ENCODE measurements at regions not wholly inside any gene's neighbourhood (a gene's known extent, or its start where the extent isn't known, plus 50 kb on each side); places are given as distances from the start of the nearest gene placed in this dataset.

GRCh38 chr7:148950806-148951205 is 66.7 kb upstream of the EZH2 start:
- no peak for DNase-seq (ENCODE audit: low read depth)

DNA sequence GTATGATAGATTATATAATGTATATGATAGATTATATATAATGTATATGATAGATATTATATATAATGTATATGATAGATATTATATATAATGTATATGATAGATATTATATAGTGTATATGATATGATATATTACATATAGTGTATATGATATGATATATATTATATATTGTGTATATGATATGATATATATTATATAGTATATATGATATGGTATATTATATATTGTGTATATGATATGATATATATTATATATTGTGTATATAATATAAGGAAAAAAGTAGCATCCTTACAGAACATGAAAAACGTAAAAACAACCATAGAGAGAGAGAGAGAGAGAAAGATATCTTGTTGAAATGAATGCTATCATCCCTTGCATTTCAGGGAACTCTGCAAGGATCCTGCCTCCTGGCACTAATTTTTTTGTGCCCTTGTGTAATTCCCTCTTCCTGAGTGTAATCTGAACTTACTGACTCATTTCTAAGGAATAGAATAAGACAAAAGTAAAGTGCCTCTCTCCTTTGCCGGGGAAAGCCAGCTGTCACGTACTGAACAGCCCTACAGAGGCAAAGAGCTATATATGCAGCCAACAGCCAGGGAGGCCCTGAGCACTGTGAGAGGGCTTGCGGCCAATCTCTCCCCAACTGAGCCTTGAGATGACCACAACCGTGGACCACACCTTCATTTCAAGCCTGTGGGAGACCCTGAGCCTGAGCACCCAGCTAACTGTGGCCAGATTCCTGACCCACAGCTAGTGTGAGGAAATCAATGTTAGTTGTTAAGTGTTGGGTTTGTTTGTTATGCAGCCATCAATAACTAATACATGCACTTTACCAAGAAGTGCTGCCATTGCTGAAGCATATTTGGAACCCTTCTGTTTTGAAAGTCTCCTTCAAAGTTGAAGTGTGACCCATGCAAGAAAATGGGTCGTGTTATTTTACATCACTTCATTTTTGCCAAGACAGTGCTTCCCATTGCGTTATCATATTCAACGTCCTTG is 61.1 kb upstream of the EZH2 start:
- no peak for DNase-seq (ENCODE audit: low read depth)

GRCh38 chr7:148941598-148942275 is 57.6 kb upstream of the EZH2 start:
- DNase-seq (ENCODE audit: low read depth) = peak; percentile 65

DNA sequence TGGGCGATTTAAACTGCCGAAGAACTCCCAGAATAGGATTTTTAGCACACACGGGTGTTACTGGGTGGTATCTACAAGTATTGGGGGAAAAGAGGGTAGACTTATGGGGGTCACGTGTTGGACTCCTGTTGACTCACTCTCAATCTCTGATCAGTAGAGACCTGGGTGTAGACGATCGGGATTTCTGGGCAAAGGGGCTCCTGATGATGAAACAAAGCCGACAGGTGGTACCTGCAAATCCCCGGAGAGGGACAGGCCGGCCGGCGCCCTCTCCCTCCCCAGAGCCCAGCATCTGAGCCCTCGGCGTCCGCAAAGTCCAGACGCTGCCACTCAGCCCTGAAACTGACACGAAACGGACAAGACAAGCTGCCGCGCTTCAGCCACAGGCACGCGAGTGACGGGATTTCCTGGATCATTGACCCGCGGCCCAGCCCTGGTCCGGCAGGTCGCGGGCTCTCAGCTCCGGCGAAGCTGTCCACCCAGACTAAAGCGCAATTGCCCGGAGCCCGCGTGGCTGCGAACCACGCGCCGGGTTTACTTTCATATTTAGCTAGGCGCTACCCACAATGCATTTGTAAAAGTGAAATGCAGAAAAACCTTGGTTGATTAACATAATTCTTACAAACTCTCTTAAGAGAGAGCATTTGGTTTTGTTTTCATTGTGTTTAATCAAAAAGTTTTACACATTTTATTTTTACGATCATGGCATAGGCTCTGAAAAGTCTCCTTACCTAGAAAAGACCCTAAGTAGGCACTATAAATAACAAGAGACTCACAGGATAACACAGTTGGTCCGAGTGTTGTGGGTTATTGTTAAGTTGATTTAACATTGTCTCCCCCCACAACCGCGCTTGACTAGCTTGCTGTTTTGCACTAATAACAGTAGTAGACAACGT is 56.9 kb upstream of the EZH2 start:
- DNase-seq (ENCODE audit: low read depth) = peak; percentile 55

DNA sequence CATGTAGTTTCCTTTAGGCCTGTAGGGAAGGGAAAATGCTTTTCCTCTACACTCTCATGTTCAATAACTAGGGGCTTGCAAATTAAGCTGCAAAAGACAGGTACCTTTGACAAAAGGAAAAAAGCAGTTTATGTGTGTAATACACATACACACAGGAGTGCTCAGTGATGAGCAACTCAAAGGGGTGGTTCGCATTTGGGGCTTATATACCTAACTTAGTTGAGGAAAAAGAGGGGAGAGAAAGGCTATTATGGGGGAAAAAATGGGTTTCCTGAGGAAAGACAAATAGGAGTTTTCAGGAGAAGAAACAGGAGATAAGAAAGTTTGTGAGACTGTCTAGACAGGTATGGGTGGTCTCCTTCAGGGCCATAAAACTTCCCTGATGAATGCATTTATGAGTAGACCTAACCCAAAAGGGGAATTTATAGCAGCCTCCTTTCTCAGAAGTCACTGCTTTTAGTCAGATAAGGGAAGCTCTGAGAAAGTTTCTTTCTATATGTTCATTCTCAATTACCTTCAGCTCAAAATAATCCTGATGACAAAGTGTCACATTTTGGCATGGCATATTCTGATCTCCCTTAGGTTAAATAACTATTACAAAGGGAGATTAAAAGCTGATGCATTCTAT is 55.2 kb upstream of the EZH2 start:
- no peak for DNase-seq (ENCODE audit: low read depth)

GRCh38 chr7:148935451-148935850 is 51.4 kb upstream of the EZH2 start:
- no peak for DNase-seq (ENCODE audit: low read depth)

All from T-helper 22 cell (primary cell).